Hepatocyte (in vitro differentiated cells): ENCODE measurements at regions not wholly inside any gene's neighbourhood (a gene's known extent, or its start where the extent isn't known, plus 50 kb on each side); places are given as distances from the start of the nearest gene placed in this dataset.

Experiments
- DNase-seq: peaks from one replicate; pipeline ENCODE4 v3.0.0-alpha.2; 2016; ENCODE audit warnings: low spot score
- H2AFZ ChIP-seq: fragments of 200-600 bp; sonication (generic); 2 replicates; pipeline ENCODE4 v1.6.0; 2016; ENCODE audit warnings: antibody characterized with exemption, mild to moderate bottlenecking
- H3K27ac ChIP-seq: fragments of 200-600 bp; sonication (generic); 2 replicates; pipeline ENCODE4 v1.5.1; 2016; ENCODE audit warnings: mild to moderate bottlenecking
- H3K27me3 ChIP-seq: fragments of 200-600 bp; sonication (generic); 2 replicates; pipeline ENCODE4 v1.6.1; 2016
- H3K36me3 ChIP-seq: fragments of 200-600 bp; sonication (generic); replicated peaks from 2 replicates; pipeline ENCODE4 v1.5.1; 2016; ENCODE audit warnings: low read depth; ENCODE audit not compliant: insufficient read depth
- H3K4me1 ChIP-seq: fragments of 200-600 bp; sonication (generic); 2 replicates; pipeline ENCODE4 v1.5.1; 2016; ENCODE audit warnings: mild to moderate bottlenecking, moderate library complexity; ENCODE audit not compliant: insufficient read depth
- H3K4me2 ChIP-seq: fragments of 200-600 bp; sonication (generic); 2 replicates; pipeline ENCODE4 v1.6.0; 2016
- H3K4me3 ChIP-seq: fragments of 200-600 bp; sonication (generic); 2 replicates; pipeline ENCODE4 v1.5.1; 2016; ENCODE audit warnings: mild to moderate bottlenecking
- H3K79me2 ChIP-seq: fragments of 200-600 bp; sonication (generic); 2 replicates; pipeline ENCODE4 v1.6.0; 2017; ENCODE audit warnings: mild to moderate bottlenecking
- H3K9me2 ChIP-seq: fragments of 200-600 bp; sonication (generic); replicated peaks from 2 replicates; pipeline ENCODE4 v1.6.0; 2017; ENCODE audit warnings: mild to moderate bottlenecking; ENCODE audit not compliant: insufficient read depth
- H3K9me3 ChIP-seq: fragments of 200-600 bp; sonication (generic); 2 replicates; pipeline ENCODE4 v1.5.1; 2016; ENCODE audit warnings: low read depth, mild to moderate bottlenecking
- H4K20me1 ChIP-seq: fragments of 200-600 bp; sonication (generic); 2 replicates; pipeline ENCODE4 v1.6.0; 2016; ENCODE audit warnings: mild to moderate bottlenecking; ENCODE audit not compliant: insufficient read depth, poor library complexity, severe bottlenecking
- CTCF ChIP-seq: fragments of 200-600 bp; sonication (generic); IDR thresholded peaks from 2 replicates; pipeline ENCODE4 v1.5.1; 2016; ENCODE audit warnings: antibody characterized with exemption, mild to moderate bottlenecking; ENCODE audit not compliant: poor library complexity
- EZH2 ChIP-seq: fragments of 200-600 bp; sonication (generic); IDR thresholded peaks from 2 replicates; pipeline ENCODE4 v1.6.1; 2016; ENCODE audit warnings: antibody characterized with exemption, mild to moderate bottlenecking, borderline replicate concordance
- EZH2phosphoT487 ChIP-seq: fragments of 200-600 bp; sonication (generic); IDR thresholded peaks from one replicate; pipeline ENCODE4 v1.6.1; 2018; ENCODE audit warnings: antibody characterized with exemption, mild to moderate bottlenecking, low read depth, moderate library complexity; ENCODE audit not compliant: unreplicated experiment, severe bottlenecking
- whole genome bisulfite sequencing: methylation state at CpG from one replicate; pipeline ENCODE4 v1.1.6; 2016; ENCODE audit warnings: low lambda C conversion rate; ENCODE audit errors: missing lambda C conversion rate; 5-methylcytosine and 5-hydroxymethylcytosine counted together

- no peak for DNase-seq
- 72% methylated on average over 4 of the region's 4 CpGs for whole genome bisulfite sequencing
- Histone ChIP-seq H2AFZ (no peak overlapping the region), H3K4me1 (peaks cover 15% of the 10 kb centered on the region), H3K9me2 (no peaks in the 10 kb centered on the region), H3K36me3 (no peaks in the 10 kb centered on the region), H3K27me3 (no peaks in the 10 kb centered on the region), H3K4me2 (no peak overlapping the region), H3K79me2 (no peaks in the 10 kb centered on the region), H3K4me3 (no peak overlapping the region), H3K27ac (no peak overlapping the region), H4K20me1 (no peaks in the 10 kb centered on the region), H3K9me3 (no peaks in the 10 kb centered on the region)
- no peak for TF ChIP-seq EZH2
- no peak for TF ChIP-seq EZH2phosphoT487
- TF ChIP-seq CTCF, result no peak
Measured at GRCh38 chr3:38992117-38992760, 59.5 kb downstream of the SCN11A start.

GRCh38 chr3:38990621-38991020 lies 61.1 kb downstream of the SCN11A start:
- Histone ChIP-seq H3K79me2 (no peaks in the 10 kb centered on the region), H3K27me3 (no peaks in the 10 kb centered on the region), H3K27ac (peak overlapping the region; percentile 6), H3K4me1 (peaks cover 15% of the 10 kb centered on the region), H3K9me3 (no peaks in the 10 kb centered on the region), H4K20me1 (no peaks in the 10 kb centered on the region), H3K4me2 (no peak overlapping the region), H3K36me3 (no peaks in the 10 kb centered on the region), H3K9me2 (no peaks in the 10 kb centered on the region), H3K4me3 (no peak overlapping the region), H2AFZ (no peak overlapping the region)
- no peak for TF ChIP-seq CTCF
- no peak for TF ChIP-seq EZH2
- no peak for TF ChIP-seq EZH2phosphoT487
- DNase-seq, result no peak
- 68% methylated on average over 3 of the region's 3 CpGs for WGBS

- no peak for DNase-seq
- no peak for TF ChIP-seq CTCF
- no peak for TF ChIP-seq EZH2phosphoT487
- TF ChIP-seq EZH2, result no peak
- H2AFZ ChIP-seq, result no peak overlapping the region
- H4K20me1 ChIP-seq, result no peaks in the 10 kb centered on the region
- no peaks in the 10 kb centered on the region for H3K9me2 ChIP-seq
- H3K4me2 ChIP-seq, result no peak overlapping the region
- H3K9me3 ChIP-seq, result no peaks in the 10 kb centered on the region
- H3K4me1 ChIP-seq, result peaks cover 14% of the 10 kb centered on the region
- no peaks in the 10 kb centered on the region for H3K36me3 ChIP-seq
- peak overlapping the region; percentile 6 for H3K27ac ChIP-seq
- 50% methylated on average over 7 of the region's 7 CpGs for WGBS
- H3K79me2 ChIP-seq, result no peaks in the 10 kb centered on the region
- no peaks in the 10 kb centered on the region for H3K27me3 ChIP-seq
- H3K4me3 ChIP-seq, result no peak overlapping the region
Measured at GRCh38 chr3:38989917-38990510, 61.7 kb downstream of the SCN11A start.
